NCI-H2171 treated with DMSO at 0.1 percent for 48 hours (cell line): ENCODE measurements at regions not wholly inside any gene's neighbourhood (a gene's known extent, or its start where the extent isn't known, plus 50 kb on each side); places are given as distances from the start of the nearest gene placed in this dataset.
A peak's percentile ranks its signal among the peaks of the same experiment; 100 is the strongest.

Source experiments
- DNase-seq: peaks from one replicate; lab custom pipeline; 2025; lab: John Stamatoyannopoulos, UW

GRCh38 chr18:40447820-40448219 is 1507.2 kb upstream of the PIK3C3 start:
- no peak for DNase-seq

GRCh38 chr18:40440088-40440487 is 1514.9 kb upstream of the PIK3C3 start:
- no peak for DNase-seq

DNA sequence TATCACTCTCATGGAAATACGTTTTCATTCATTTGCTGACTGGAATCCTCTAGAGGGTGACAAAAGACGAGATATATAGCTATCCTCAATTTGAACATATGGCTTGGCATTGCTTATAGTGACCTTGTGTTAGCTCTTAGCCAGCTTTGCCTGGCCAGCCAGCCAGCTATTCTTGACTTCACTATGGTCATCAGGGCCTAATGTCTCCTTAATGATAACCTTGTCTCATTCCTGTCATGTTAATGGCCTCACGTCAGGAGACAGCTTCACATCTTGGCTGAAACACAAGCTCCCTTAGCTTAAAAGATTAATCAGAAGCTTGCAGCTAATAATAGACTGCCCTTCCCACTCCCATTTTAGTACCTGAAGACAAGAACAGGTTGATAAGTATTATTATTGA is 1517.5 kb upstream of the PIK3C3 start:
- DNase-seq: no peak

- DNase-seq: no peak
Observed at GRCh38 chr18:40431071-40431985, 1523.7 kb upstream of the PIK3C3 start.

- peak; percentile 26 for DNase-seq
Observed at GRCh38 chr18:40423291-40423690, 1531.7 kb upstream of the PIK3C3 start.

DNA sequence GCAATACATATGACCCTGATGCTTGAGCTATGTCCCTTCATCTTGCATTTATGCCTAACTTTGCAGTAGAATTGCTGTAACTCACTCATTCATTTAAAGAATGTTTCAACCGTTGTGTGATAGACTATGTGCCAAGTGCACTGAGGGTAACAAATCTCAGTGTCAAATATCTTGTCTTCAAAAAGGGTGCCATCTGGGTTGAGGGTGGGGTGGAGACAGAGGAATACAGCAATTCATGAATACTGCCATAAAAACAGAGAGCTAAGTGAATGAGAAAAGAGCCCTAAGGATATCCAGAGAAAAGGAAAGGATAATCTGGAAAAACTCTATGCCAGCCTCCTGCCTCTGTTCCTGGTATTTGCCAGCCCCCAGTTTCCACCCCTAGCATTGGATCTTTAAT is 1534.4 kb upstream of the PIK3C3 start:
- DNase-seq: peak; percentile 6

DNA sequence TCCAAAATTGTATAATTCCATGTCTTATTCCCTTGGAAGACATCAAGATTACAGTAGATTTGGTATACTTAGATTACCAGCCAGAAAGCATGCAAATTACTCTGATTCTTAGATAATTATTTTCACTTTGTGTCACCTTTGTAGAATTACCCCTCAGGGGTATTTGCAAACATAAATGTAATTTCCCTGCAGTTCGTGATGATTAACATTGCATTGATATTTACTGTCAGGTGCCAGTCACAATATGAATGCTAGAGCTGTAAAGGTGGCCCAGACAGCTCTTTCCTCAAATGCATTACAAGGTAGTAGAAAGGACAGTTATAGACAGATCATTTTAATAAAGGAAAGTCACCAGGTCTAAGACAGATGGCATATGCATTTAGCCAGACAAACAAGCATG is 1537.5 kb upstream of the PIK3C3 start:
- DNase-seq: no peak

DNA sequence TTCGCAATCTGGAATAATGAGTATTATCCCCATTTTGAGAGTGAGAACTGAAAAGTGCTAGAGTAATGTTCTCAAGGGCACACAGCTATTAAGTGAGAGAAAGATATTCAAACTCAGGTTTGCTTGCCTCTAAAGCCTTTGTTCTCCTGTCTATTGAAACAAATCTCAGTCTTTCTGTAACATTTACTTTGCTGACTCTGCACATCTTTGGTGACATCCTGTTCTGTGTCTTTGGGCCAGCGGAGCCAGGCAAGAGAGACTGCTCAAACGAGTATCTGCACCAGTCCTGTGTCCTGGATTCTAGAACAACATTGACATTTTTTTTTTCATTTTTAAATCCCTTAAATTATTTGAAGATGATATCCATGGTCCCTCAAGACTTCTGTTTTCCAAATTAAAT is 1539.2 kb upstream of the PIK3C3 start:
- no peak for DNase-seq

DNA sequence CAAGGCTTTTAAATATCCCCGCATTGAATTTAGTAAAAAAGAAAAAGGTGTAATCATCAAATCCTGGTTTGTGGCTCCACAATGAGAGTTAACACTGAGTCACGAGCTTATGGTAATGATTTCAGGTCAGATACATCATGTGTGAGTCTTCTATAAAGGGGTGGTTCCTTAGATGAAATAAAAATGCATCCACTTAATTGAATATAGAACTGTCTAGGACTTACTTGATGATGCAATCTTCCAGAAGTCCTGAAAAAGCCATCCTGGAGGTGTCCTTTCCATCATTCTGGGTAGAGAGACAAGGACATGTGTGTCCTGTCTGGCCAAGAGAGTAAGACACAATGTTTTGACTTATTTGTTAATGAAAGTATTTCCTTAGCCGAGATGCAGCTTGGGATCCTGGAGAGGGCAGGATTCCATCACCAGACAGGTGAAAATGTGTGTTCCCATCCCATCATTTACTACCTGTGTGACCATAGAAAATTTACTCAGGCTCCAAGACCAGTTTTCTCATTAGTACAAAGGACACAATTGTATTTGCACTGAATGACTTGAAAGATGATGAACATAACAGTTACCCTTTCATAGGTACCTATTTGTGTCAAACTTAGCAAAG is 1539.8 kb upstream of the PIK3C3 start:
- DNase-seq: no peak

- DNase-seq: peak; percentile 75
Observed at GRCh38 chr18:40414155-40414754, 1540.8 kb upstream of the PIK3C3 start.

DNA sequence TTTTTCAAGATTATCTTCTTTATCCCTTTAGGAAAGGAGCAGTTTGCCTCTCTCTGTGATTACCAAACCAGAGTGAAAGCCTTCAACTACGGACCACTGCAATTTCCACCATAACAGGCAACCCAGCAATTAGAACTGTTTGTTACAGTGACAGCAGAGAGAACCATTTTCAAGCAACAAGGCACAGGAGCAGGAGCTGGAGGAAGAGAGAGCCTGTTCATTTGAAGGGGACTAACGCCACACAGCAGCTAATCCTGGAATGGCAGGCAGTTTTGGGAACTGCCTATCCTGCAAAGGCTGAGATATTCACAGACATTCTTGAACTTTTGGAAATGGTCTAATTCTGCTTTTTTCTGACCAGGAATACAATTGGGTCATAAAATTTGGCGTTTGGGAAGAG is 1541.9 kb upstream of the PIK3C3 start:
- peak; percentile 66 for DNase-seq

- no peak for DNase-seq
Observed at GRCh38 chr18:40412410-40412809, 1542.6 kb upstream of the PIK3C3 start.

- no peak for DNase-seq
Observed at GRCh38 chr18:40407909-40408308, 1547.1 kb upstream of the PIK3C3 start.

GRCh38 chr18:40404284-40404683 is 1550.8 kb upstream of the PIK3C3 start:
- DNase-seq: no peak

DNA sequence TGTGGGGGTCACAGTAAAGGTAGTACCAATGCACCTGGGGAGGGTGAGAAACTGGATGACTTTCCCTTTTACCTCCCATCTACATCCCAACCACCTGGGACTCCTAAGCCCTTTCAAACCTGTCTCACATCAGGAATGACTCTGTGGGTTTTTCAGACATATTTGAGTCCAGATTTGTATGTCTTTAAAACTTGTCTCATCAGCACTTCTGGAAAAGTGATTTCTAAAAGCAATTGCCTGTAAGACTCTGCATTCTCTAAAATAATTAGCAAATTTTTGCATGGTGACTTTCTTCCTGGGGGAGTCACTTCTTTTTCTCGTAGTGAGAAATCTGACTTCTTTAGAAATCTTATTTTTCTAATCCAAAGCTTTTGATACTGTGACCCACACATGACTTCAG is 1553.0 kb upstream of the PIK3C3 start:
- DNase-seq: no peak

DNA sequence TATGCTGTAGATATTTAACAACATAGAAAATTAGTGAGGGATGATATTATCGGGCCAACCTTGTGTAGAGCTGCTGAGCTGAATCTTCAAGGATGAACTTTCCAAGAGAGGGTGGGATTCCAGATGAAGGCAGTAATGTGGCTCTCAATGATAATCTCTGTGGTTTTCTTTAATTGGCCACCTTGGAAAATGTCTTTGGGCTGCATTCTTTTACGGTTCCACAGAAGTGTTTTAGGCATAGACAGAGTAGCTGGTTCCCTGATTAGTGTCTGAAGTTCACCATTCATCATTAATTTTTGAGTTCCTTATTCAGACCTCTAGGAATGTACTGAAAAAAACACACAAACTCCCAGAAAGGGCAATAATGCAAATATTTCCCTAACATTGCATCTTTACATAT is 1566.9 kb upstream of the PIK3C3 start:
- DNase-seq: no peak

DNA sequence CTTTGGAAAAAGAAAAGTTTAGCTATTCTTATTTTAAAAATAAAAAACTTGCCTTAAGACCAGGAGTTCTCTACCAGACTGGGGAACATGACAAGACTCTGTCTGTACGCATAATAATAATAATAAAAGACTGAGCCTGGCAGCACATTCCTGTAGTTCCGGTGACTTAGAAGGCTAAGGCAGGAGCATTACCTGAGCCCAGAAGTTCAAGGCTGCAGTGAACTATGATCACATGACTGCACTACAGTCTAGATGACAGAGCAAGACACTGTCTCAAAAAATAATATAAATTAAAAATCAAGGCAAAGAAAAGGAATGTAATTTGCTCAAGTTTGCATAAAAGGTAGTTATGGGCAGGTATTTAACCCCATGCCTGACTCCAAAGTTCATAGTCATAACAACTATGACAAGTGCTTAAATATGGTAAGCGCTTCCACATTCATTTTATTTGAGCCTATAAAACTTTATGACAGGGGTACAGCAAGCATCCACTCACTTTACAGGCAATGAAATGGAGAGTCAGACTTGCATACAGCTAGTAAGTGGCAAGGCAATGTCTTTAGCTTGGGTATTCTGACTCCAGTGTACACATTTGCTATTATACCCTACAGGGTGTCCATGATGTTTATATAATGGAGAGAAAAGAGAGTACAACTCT is 1567.8 kb upstream of the PIK3C3 start:
- no peak for DNase-seq

DNA sequence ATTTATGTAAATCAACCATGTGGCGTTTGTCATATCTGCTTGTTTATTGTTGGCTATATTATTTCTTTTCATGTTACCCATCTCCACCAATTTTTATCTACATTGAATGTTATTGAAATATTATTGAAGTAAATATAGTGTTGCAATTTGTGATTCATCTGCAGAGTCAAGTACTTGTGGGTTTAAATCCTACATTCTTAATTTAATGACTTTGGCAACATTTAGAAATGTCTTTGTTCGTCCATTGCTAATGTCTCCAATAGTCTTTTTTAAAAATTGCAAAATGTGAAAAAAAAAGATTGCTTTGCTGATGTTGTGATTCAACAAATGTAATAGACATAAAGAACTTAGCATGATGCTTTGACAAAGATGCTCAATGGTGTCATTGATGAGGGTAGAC is 1572.8 kb upstream of the PIK3C3 start:
- DNase-seq: no peak

DNA sequence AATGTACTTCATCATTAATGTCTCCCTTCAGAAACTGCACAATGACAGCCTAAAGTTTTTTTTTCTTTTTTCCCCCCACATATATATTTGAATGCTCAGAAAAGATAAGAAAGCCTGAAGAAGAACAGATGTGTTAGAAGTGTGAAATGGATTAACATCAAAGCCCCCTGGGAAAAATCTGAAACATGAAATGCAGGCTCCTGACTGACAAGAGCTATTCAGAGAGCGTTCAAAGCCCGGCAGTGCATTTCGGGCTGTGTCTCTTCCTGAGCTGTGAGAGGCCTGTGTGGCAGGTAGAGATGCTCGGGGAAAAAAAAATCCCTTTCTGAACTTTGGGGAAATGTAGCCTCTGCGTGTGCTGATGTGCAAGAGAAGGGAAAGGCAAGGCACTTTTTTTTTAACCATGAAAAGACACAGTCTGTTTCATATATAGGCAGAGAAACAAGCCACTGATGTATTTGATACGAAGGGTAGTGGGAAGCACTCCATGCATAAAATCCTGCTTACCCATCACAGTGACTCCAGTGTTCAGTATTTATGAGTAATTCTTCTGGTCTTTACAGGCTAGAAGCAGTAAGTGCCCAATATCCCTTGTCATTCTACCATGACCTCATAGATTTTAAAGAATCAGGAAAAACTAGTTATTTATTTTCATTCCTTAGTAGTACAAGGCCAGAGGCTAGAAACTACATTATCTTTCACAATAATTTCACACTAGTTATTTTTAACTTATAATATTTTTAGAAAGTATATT is 1574.2 kb upstream of the PIK3C3 start:
- peak; percentile 15 for DNase-seq

GRCh38 chr18:40375837-40376236 is 1579.2 kb upstream of the PIK3C3 start:
- DNase-seq: no peak

DNA sequence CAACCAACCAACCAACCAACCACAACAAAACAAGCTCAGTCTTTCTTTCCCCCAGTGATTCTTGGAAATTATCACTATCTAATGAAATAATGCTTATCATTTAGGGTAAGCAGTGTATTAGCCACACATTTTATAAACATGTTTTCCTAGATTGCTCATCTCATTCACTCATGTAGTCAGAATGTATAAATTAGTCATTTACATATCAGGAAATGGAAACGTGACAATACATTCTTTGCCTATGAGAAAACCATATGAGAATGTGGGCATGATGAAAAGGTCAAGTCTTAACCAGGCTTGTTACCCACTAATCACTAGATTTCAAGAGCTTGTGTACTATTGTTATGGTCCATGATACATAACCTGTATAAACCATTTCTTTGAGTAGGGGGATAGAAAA is 1583.4 kb upstream of the PIK3C3 start:
- no peak for DNase-seq

DNA sequence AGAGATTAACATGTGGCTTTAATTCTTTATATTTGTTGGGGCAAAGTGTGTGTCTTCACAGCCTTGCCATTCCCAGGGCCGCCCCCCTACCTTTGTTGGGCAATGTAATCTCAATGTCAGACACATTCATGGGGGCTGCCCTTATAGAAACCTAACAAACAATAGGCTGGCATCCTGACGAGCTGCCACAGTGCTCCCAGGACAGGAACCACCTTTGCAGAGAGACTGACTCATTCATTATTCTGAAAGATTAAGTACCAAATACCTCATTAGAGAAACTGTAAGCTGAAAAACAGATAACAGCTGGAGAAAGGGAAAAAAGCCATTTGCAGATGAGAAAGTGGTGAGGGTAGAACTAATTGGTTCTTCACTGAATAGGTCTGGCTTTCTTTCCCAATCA is 1587.5 kb upstream of the PIK3C3 start:
- no peak for DNase-seq
